Panc1 (cell line): ENCODE measurements at regions not wholly inside any gene's neighbourhood (a gene's known extent, or its start where the extent isn't known, plus 50 kb on each side); places are given as distances from the start of the nearest gene placed in this dataset.

Source experiments
- ATAC-seq: fragments of 200-7000 bp; cut with Tn5 transposase; 2 replicates; pipeline ENCODE4 v1.9.1; 2020; ENCODE audit warnings: mild to moderate bottlenecking, moderate library complexity
- BruUV-seq: library from RNA; stranded (reverse); fragments of 400-500 nt; replicated peaks from 2 replicates; lab custom pipeline; 2021; lab: Mats Ljungman, UMichigan
- CTCF ChIA-PET: fragments of 300-600 bp; sonication (Branson Sonifier 250); formaldehyde crosslinking; loops from one replicate; lab custom pipeline; 2022; ENCODE audit warnings: antibody characterized with exemption; lab: Charles Lee
- POLR2A ChIA-PET: fragments of 300-600 bp; sonication (Branson Sonifier 250); formaldehyde crosslinking; loops from one replicate; lab custom pipeline; 2022; ENCODE audit warnings: antibody characterized with exemption; lab: Charles Lee
- DNase-seq: peaks from one replicate; pipeline ENCODE4 v3.0.0-alpha.2; 2010; ENCODE audit warnings: low read depth, low spot score
- H3K27ac ChIP-seq: 2 replicates; pipeline ENCODE4 v1.5.1; 2011; ENCODE audit warnings: mild to moderate bottlenecking, low read length, inconsistent platforms
- H3K27me3 ChIP-seq: fragments of 200-500 bp; sonication (Bioruptor generic); 2 replicates; pipeline ENCODE4 v1.6.0; 2014; ENCODE audit warnings: low read length, inconsistent platforms; ENCODE audit not compliant: control insufficient read depth, insufficient read depth
- H3K36me3 ChIP-seq: fragments of 200-500 bp; sonication (Bioruptor generic); 2 replicates; pipeline ENCODE4 v1.5.1; 2014; ENCODE audit warnings: inconsistent platforms, mild to moderate bottlenecking, low read length, moderate library complexity; ENCODE audit not compliant: control insufficient read depth, insufficient read depth
- H3K4me1 ChIP-seq: 2 replicates; pipeline ENCODE4 v1.5.1; 2011; ENCODE audit warnings: inconsistent platforms, mild to moderate bottlenecking, low read length, moderate library complexity; ENCODE audit not compliant: control insufficient read depth, insufficient read depth
- H3K4me3 ChIP-seq, 2 experiments: 2 replicates each; pipeline ENCODE4 v1.5.1; 2011 to 2012; ENCODE audit warnings: low read depth in 2 of 2, low read length in 2 of 2, mild to moderate bottlenecking in 2 of 2, inconsistent platforms in 1 of 2, moderate library complexity in 1 of 2
- H3K9me3 ChIP-seq: fragments of 200-500 bp; sonication (Bioruptor generic); 2 replicates; pipeline ENCODE4 v1.5.1; 2014; ENCODE audit warnings: low read depth, mild to moderate bottlenecking, inconsistent platforms, low read length, moderate library complexity; ENCODE audit not compliant: control insufficient read depth, insufficient read depth
- POLR2AphosphoS5 ChIP-seq: IDR thresholded peaks from 2 replicates; pipeline ENCODE4 v1.6.1; 2012; ENCODE audit warnings: mild to moderate bottlenecking, low read depth, low read length, moderate library complexity
- SIN3A ChIP-seq: IDR thresholded peaks from 2 replicates; pipeline ENCODE4 v1.6.1; 2012; ENCODE audit warnings: low read depth, mild to moderate bottlenecking, low read length, moderate library complexity, borderline replicate concordance; ENCODE audit not compliant: insufficient read depth
- TCF7L2 ChIP-seq: IDR thresholded peaks from 2 replicates; pipeline ENCODE4 v1.6.1; 2011; ENCODE audit warnings: mild to moderate bottlenecking, low read depth, low read length, inconsistent platforms
- in situ Hi-C: cut with HindIII; loops from 2 replicates; pipeline ENCODE4 v1.10.0; 2016; ENCODE audit warnings: low sequenced_read_pairs, low pct_unique_long_range_greater_than_20kb
- intact Hi-C: fragments of 100-400 bp; cut with micrococcal nuclease; formaldehyde crosslinking; loops from one replicate; pipeline ENCODE4 v1.10.0; 2022; ENCODE audit not compliant: unreplicated experiment
- TF ChIP-seq, protein P1 (sequence below): fragments of 450-650 bp; IDR thresholded peaks from 2 replicates; pipeline ENCODE4 v1.5.1; 2017; ENCODE audit warnings: mild to moderate bottlenecking
- TF ChIP-seq, protein P2 (sequence below), 2 experiments: IDR thresholded peaks; 2 replicates each; pipeline ENCODE4 v1.6.1; 2011 to 2012; ENCODE audit warnings: low read depth in 2 of 2, control low read depth in 1 of 2, low read length in 1 of 2, mild to moderate bottlenecking in 1 of 2, moderate library complexity in 1 of 2; ENCODE audit not compliant: insufficient read depth in 1 of 2

DNA sequence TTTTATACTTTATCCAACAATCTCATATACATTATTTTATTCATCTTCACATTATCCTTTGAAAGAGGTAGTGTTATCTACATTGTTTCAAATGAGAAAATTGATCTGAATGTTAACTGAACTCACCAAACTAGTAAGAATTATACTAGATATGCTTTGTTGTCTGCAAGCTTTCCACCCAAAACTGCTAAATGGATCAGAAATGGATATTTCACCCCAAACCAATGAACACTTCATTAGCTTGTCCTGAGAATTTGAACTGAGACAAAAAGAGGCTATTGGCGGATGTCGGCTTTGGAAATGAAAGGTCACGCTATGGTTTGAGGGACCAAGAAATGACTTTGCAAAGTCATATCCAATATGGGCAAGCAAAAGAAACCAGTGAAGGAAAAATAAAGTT, 201.9 kb upstream of the TRPM3 start:
- ATAC-seq (no peak), DNase-seq (no peak)
- no peaks in the 10 kb centered on the region for H3K9me3 ChIP-seq
- H3K36me3 ChIP-seq, result no peaks in the 10 kb centered on the region
- no peak for TF ChIP-seq TCF7L2
- TF ChIP-seq, protein P1, sequence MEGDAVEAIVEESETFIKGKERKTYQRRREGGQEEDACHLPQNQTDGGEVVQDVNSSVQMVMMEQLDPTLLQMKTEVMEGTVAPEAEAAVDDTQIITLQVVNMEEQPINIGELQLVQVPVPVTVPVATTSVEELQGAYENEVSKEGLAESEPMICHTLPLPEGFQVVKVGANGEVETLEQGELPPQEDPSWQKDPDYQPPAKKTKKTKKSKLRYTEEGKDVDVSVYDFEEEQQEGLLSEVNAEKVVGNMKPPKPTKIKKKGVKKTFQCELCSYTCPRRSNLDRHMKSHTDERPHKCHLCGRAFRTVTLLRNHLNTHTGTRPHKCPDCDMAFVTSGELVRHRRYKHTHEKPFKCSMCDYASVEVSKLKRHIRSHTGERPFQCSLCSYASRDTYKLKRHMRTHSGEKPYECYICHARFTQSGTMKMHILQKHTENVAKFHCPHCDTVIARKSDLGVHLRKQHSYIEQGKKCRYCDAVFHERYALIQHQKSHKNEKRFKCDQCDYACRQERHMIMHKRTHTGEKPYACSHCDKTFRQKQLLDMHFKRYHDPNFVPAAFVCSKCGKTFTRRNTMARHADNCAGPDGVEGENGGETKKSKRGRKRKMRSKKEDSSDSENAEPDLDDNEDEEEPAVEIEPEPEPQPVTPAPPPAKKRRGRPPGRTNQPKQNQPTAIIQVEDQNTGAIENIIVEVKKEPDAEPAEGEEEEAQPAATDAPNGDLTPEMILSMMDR, result no peak
- H3K4me3 ChIP-seq, result no peak overlapping the region
- no peak overlapping the region for H3K27ac ChIP-seq
- intact Hi-C loops (no loop called here), in situ Hi-C loops (no loop called here)
- CTCF ChIA-PET, result no interaction called here
- no peaks in the 10 kb centered on the region for H3K27me3 ChIP-seq
- H3K4me1 ChIP-seq, result no peaks in the 10 kb centered on the region
- BruUV-seq, result no TSS peak
- POLR2A ChIA-PET, result no interaction called here

DNA sequence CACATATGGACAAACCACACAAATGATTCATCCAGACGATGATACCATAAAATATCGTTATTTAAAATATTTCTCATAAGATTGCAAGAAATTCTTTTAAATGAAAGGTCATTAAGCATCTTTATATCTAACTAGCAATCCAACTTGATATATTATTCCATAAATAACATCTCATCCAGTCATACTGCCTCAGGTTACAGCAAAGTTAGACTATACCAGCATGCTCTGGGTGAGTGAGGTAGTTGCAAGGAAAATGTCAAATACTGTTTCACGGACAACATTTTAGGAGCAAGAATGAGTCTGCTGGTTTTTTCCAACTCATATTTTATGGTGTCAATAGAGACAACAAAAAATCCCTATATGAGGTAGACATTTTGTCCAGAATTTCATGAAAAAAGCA, 200.9 kb upstream of the TRPM3 start:
- ATAC-seq (no peak), DNase-seq (no peak)
- Histone ChIP-seq H3K4me3 (no peak overlapping the region), H3K27me3 (no peaks in the 10 kb centered on the region), H3K4me1 (no peaks in the 10 kb centered on the region), H3K27ac (no peak overlapping the region), H3K36me3 (no peaks in the 10 kb centered on the region), H3K9me3 (no peaks in the 10 kb centered on the region)
- in situ Hi-C loops (no loop called here), intact Hi-C loops (no loop called here)
- TF ChIP-seq TCF7L2 (no peak), SIN3A (no peak), POLR2AphosphoS5 (no peak)
- TF ChIP-seq, protein P2, sequence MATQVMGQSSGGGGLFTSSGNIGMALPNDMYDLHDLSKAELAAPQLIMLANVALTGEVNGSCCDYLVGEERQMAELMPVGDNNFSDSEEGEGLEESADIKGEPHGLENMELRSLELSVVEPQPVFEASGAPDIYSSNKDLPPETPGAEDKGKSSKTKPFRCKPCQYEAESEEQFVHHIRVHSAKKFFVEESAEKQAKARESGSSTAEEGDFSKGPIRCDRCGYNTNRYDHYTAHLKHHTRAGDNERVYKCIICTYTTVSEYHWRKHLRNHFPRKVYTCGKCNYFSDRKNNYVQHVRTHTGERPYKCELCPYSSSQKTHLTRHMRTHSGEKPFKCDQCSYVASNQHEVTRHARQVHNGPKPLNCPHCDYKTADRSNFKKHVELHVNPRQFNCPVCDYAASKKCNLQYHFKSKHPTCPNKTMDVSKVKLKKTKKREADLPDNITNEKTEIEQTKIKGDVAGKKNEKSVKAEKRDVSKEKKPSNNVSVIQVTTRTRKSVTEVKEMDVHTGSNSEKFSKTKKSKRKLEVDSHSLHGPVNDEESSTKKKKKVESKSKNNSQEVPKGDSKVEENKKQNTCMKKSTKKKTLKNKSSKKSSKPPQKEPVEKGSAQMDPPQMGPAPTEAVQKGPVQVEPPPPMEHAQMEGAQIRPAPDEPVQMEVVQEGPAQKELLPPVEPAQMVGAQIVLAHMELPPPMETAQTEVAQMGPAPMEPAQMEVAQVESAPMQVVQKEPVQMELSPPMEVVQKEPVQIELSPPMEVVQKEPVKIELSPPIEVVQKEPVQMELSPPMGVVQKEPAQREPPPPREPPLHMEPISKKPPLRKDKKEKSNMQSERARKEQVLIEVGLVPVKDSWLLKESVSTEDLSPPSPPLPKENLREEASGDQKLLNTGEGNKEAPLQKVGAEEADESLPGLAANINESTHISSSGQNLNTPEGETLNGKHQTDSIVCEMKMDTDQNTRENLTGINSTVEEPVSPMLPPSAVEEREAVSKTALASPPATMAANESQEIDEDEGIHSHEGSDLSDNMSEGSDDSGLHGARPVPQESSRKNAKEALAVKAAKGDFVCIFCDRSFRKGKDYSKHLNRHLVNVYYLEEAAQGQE (IDR thresholded peaks at IDR 0.05; ENCODE audit: insufficient read depth in 1 of 2, low read depth in 2 of 2, low read length in 1 of 2), result no peak
- TF ChIP-seq, protein P1, result no peak
- POLR2A ChIA-PET, result no interaction called here
- no TSS peak for BruUV-seq
- CTCF ChIA-PET, result no interaction called here

DNA sequence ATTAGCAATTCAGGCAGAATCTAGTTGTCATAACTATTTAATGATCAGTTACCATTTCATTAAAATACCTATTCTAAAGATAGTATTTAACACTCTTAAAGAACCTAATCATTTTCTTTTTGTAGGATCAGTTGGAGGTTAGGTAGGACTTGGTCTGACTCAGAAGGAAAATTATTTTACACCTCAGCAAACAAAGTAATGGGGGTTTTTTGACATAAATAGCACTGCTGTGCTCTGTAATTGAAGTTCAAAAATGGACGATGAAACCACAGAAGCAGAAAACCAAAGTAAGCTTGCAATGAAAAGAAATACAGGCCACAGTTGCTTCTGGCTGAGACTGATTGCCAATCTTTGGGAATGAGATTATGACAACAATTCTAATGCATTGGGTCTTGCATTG, 187.0 kb upstream of the TRPM3 start:
- ChIA-PET POLR2A (no interaction called here), CTCF (no interaction called here)
- in situ Hi-C loops, result no loop called here
- intact Hi-C loops, result no loop called here
- Histone ChIP-seq H3K27me3 (no peaks in the 10 kb centered on the region), H3K4me3 (no peak overlapping the region), H3K4me1 (no peaks in the 10 kb centered on the region), H3K36me3 (no peaks in the 10 kb centered on the region), H3K27ac (no peak overlapping the region), H3K9me3 (no peaks in the 10 kb centered on the region)
- BruUV-seq, result no TSS peak
- DNase-seq (no peak), ATAC-seq (no peak)
- TF ChIP-seq POLR2AphosphoS5, result no peak
- TF ChIP-seq, protein P2 (IDR thresholded peaks at IDR 0.05; ENCODE audit: insufficient read depth in 1 of 2, low read depth in 2 of 2, low read length in 1 of 2), result no peak
- no peak for TF ChIP-seq TCF7L2
- no peak for TF ChIP-seq SIN3A
- TF ChIP-seq, protein P1, result no peak
